Adrenal gland (tissue), 9 donors: ENCODE measurements at regions not wholly inside any gene's neighbourhood (a gene's known extent, or its start where the extent isn't known, plus 50 kb on each side); places are given as distances from the start of the nearest gene placed in this dataset.

ENCODE experiments used
- DNase-seq, 7 donors: peaks; one replicate each; pipeline ENCODE4 v3.0.0-alpha.2; 2019 to 2020
- H3K27ac ChIP-seq, 5 donors: fragments of 200-600 bp; sonication (generic) in 4 of 5; 1 replicate in 3 of 5; 2 replicates in 2 of 5; pipeline versions ENCODE4 v1.5.1 to v1.8.0; 2016 to 2020; ENCODE audit warnings: mild to moderate bottlenecking in 1 of 5
- H3K27me3 ChIP-seq: fragments of 200-600 bp; 2 replicates; pipeline ENCODE4 v1.8.0; 2021
- H3K36me3 ChIP-seq, 2 donors: fragments of 200-600 bp; replicated peaks in 1 of 2; 1 replicate in 1 of 2; 2 replicates in 1 of 2; pipeline versions ENCODE4 v1.5.1 to v1.8.0; 2018 to 2022
- H3K4me1 ChIP-seq, 2 donors: fragments of 200-600 bp; replicated peaks in 1 of 2; 1 replicate in 1 of 2; 2 replicates in 1 of 2; pipeline versions ENCODE4 v1.5.1 to v1.8.0; 2018 to 2021
- H3K4me3 ChIP-seq, 4 donors: fragments of 200-600 bp; sonication (generic) in 3 of 4; one replicate each; pipeline ENCODE4 v1.5.1; 2016 to 2018
- H3K9me3 ChIP-seq, 3 donors: fragments of 200-600 bp; sonication (generic) in 1 of 3; replicated peaks in 1 of 3; 1 replicate in 2 of 3; 2 replicates in 1 of 3; pipeline versions ENCODE4 v1.5.1 to v1.8.0; 2016 to 2021
- POLR2A ChIP-seq, 2 donors: fragments of 450-650 bp; IDR thresholded peaks; one replicate each; pipeline ENCODE4 v1.6.1; 2017; ENCODE audit warnings: antibody characterized with exemption in 2 of 2, mild to moderate bottlenecking in 2 of 2, moderate library complexity in 1 of 2
- WGBS, 4 donors: extraction: QIAGEN DNeasy Blood & Tissue Kit in 2 of 4; methylation state at CpG; one replicate each; pipeline versions ENCODE4 v1.1.5 to v1.1.7; 2013 to 2017; 5-methylcytosine and 5-hydroxymethylcytosine counted together
- intact Hi-C, 2 donors: fragments of 100-400 bp; cut with DNase I; formaldehyde crosslinking; loops; one replicate each; pipeline versions ENCODE4 v1.14.1 to v1.15.0; 2022 to 2023
- TF ChIP-seq, protein P1 (sequence below), 6 experiments: fragments of 450-650 bp in 4 of 6; fragments of 200-600 bp in 2 of 6; sonication (generic) in 1 of 6; IDR thresholded peaks; 1 replicate in 5 of 6; 2 replicates in 1 of 6; pipeline versions ENCODE4 v1.5.1 to v1.8.0; 2016 to 2021; ENCODE audit warnings: antibody characterized with exemption in 6 of 6, mild to moderate bottlenecking in 2 of 6, moderate library complexity in 1 of 6
- donor health status: healthy with polysubstance abuse.
- donor health status: Bipolar disorder and iron deficiency.
- donor health status: DM: yes; HTN: yes; CAD: no.
- donor health status: DM: no; HTN: no; CAD: no.
- donor health status: DM: no; HTN: no; CAD: no.

DNA sequence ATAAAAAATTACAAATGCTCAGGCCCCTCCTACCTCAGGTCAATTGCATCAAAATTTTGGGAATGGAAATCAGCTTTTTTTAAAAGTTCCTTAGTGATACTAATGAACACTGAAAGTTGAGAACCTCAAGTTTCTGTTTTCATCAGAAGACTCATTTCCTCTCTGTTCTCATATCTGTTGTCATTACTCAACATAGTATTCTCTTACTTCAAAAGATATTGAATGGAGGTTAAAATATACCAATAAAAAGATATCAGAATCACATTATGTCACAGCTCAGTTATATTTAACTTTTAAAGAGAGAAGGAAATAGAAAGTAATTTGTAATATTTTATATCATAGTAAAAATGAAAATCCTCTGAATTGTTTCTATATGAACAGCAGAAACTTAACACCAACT is 959.4 kb upstream of the LRRTM1 start:
- H3K4me1 ChIP-seq: no peaks in the 10 kb centered on the region
- no peak for DNase-seq
- H3K9me3 ChIP-seq: no peaks in the 10 kb centered on the region
- no peaks in the 10 kb centered on the region for H3K27me3 ChIP-seq
- no peak for TF ChIP-seq POLR2A (IDR thresholded peaks at IDR 0.05)
- TF ChIP-seq, protein P1, sequence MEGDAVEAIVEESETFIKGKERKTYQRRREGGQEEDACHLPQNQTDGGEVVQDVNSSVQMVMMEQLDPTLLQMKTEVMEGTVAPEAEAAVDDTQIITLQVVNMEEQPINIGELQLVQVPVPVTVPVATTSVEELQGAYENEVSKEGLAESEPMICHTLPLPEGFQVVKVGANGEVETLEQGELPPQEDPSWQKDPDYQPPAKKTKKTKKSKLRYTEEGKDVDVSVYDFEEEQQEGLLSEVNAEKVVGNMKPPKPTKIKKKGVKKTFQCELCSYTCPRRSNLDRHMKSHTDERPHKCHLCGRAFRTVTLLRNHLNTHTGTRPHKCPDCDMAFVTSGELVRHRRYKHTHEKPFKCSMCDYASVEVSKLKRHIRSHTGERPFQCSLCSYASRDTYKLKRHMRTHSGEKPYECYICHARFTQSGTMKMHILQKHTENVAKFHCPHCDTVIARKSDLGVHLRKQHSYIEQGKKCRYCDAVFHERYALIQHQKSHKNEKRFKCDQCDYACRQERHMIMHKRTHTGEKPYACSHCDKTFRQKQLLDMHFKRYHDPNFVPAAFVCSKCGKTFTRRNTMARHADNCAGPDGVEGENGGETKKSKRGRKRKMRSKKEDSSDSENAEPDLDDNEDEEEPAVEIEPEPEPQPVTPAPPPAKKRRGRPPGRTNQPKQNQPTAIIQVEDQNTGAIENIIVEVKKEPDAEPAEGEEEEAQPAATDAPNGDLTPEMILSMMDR (IDR thresholded peaks at IDR 0.05): no peak
- no peaks in the 10 kb centered on the region for H3K36me3 ChIP-seq
- H3K4me3 ChIP-seq: no peak overlapping the region
- intact Hi-C loops: no loop called here
- no peak overlapping the region for H3K27ac ChIP-seq

DNA sequence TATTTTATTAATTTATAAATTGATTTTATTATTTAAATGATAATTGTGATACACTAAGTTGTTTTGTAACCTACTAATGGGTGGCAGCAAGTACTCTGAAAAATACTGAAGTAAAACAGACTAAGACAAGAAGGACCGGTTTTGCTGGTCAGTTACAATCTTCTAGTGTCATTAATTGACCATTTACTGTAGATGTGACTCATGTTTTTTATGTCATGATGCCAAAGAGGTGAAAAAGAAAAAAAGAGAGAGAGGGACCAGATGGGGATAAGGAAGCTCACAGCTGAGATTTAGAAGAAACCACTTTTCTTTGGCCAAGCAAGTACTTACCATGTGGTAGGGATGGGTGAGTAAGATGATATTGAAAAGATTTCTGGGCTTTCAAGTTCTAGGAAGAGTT is 955.8 kb upstream of the LRRTM1 start:
- no peaks in the 10 kb centered on the region for H3K27me3 ChIP-seq
- 72 to 81% (median 76%) methylated on average over 1 of the region's 1 CpG for WGBS, 4 donors
- intact Hi-C loops: no loop called here
- TF ChIP-seq, protein P1 (IDR thresholded peaks at IDR 0.05): no peak
- no peak for TF ChIP-seq POLR2A (IDR thresholded peaks at IDR 0.05)
- no peaks in the 10 kb centered on the region for H3K9me3 ChIP-seq
- H3K4me3 ChIP-seq: no peak overlapping the region
- no peak for DNase-seq
- no peaks in the 10 kb centered on the region for H3K4me1 ChIP-seq
- no peak overlapping the region for H3K27ac ChIP-seq
- H3K36me3 ChIP-seq: no peaks in the 10 kb centered on the region

- no peak for TF ChIP-seq POLR2A (IDR thresholded peaks at IDR 0.05)
- TF ChIP-seq, protein P1 (IDR thresholded peaks at IDR 0.05): no peak
- no peaks in the 10 kb centered on the region for H3K36me3 ChIP-seq
- no peak overlapping the region for H3K4me3 ChIP-seq
- H3K9me3 ChIP-seq: no peaks in the 10 kb centered on the region
- 43 to 65% (median 56%) methylated on average over 3 of the region's 3 CpGs for WGBS, 4 donors
- H3K27ac ChIP-seq: no peak overlapping the region
- H3K4me1 ChIP-seq: no peaks in the 10 kb centered on the region
- H3K27me3 ChIP-seq: no peaks in the 10 kb centered on the region
- intact Hi-C loops: no loop called here
- DNase-seq: no peak
These were observed 945.7 kb upstream of the LRRTM1 start for GRCh38 chr2:81250270-81250669.

DNA sequence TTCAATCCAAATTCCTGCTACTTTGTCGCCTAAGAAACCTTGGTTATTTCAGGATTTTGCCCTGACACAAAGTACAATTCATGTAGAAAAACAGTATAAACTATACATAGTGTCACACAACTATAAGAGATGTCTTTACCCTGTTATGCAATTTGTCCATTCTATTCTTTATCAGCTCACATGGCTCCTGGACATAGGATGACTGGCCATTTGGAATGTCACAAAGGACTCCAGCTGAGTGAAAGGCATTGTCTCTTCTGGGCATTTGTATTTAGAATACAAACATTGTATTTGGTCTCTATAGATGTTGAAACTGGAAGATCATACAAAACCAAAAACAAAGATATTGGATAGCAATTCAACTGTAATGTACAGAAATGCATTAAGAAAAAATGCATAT is 944.6 kb upstream of the LRRTM1 start:
- H3K36me3 ChIP-seq: no peaks in the 10 kb centered on the region
- TF ChIP-seq, protein P1 (IDR thresholded peaks at IDR 0.05): no peak
- no peak for TF ChIP-seq POLR2A (IDR thresholded peaks at IDR 0.05)
- 70 to 78% (median 73%) methylated on average over 1 of the region's 1 CpG for WGBS, 4 donors
- no peak for DNase-seq
- no peak overlapping the region for H3K27ac ChIP-seq
- H3K9me3 ChIP-seq: no peaks in the 10 kb centered on the region
- no peak overlapping the region for H3K4me3 ChIP-seq
- H3K27me3 ChIP-seq: no peaks in the 10 kb centered on the region
- no peaks in the 10 kb centered on the region for H3K4me1 ChIP-seq
- intact Hi-C loops: no loop called here
